OCI-LY7 (cell line): ENCODE measurements at regions not wholly inside any gene's neighbourhood (a gene's known extent, or its start where the extent isn't known, plus 50 kb on each side); places are given as distances from the start of the nearest gene placed in this dataset.

Experiments
- BruUV-seq: library from RNA; stranded (reverse); fragments of 400-500 nt; replicated peaks from 2 replicates; lab custom pipeline; 2021; lab: Mats Ljungman, UMichigan
- CTCF ChIA-PET: fragments of 300-600 bp; sonication (Branson Sonifier 250); formaldehyde crosslinking; loops from one replicate; lab custom pipeline; 2022; ENCODE audit warnings: antibody characterized with exemption; ENCODE audit not compliant: unreplicated experiment; lab: Charles Lee
- POLR2A ChIA-PET: fragments of 300-600 bp; sonication (Branson Sonifier 250); formaldehyde crosslinking; loops from one replicate; lab custom pipeline; 2022; ENCODE audit warnings: antibody characterized with exemption; lab: Charles Lee
- DNase-seq: peaks from one replicate; pipeline ENCODE4 v3.0.0-alpha.2; 2015; ENCODE audit warnings: low spot score
- H2AFZ ChIP-seq: fragments of 200-600 bp; sonication (generic), shearing (Covaris generic); 2 replicates; pipeline ENCODE4 v1.6.1; 2014; ENCODE audit warnings: mild to moderate bottlenecking, antibody characterized with exemption, low read length, moderate library complexity
- H3K27ac ChIP-seq: fragments of 200-600 bp; sonication (generic); 2 replicates; pipeline ENCODE4 v1.5.1; 2014; ENCODE audit warnings: mixed run types, low read depth, mild to moderate bottlenecking, moderate library complexity, low read length, inconsistent platforms; ENCODE audit not compliant: poor library complexity, severe bottlenecking
- H3K36me3 ChIP-seq: fragments of 200-600 bp; sonication (generic); 2 replicates; pipeline ENCODE4 v1.6.1; 2014; ENCODE audit warnings: mild to moderate bottlenecking, antibody characterized with exemption, low read length, moderate library complexity, mixed read lengths; ENCODE audit not compliant: insufficient read depth
- H3K4me1 ChIP-seq: fragments of 200-600 bp; sonication (generic); 2 replicates; pipeline ENCODE4 v1.5.1; 2014; ENCODE audit warnings: mild to moderate bottlenecking, low read length; ENCODE audit not compliant: insufficient read depth, poor library complexity, severe bottlenecking
- H3K4me2 ChIP-seq: fragments of 200-600 bp; sonication (generic); 2 replicates; pipeline ENCODE4 v1.6.1; 2014; ENCODE audit warnings: mild to moderate bottlenecking, low read length
- H3K4me3 ChIP-seq: fragments of 200-600 bp; sonication (generic); 2 replicates; pipeline ENCODE4 v1.5.1; 2014; ENCODE audit warnings: mild to moderate bottlenecking, low read depth, low read length; ENCODE audit not compliant: poor library complexity, severe bottlenecking
- H3K79me2 ChIP-seq: fragments of 200-600 bp; sonication (generic); 2 replicates; pipeline ENCODE4 v1.6.1; 2016; ENCODE audit warnings: low read depth, mild to moderate bottlenecking, low read length, moderate library complexity, mixed read lengths; ENCODE audit not compliant: insufficient read depth
- H3K9me2 ChIP-seq: fragments of 200-600 bp; sonication (generic); 2 replicates; pipeline ENCODE4 v1.6.1; 2016; ENCODE audit warnings: mild to moderate bottlenecking, low read length, mixed read lengths; ENCODE audit not compliant: insufficient read depth
- H3K9me3 ChIP-seq: fragments of 200-600 bp; sonication (generic); 2 replicates; pipeline ENCODE4 v1.6.1; 2014; ENCODE audit warnings: mild to moderate bottlenecking, mixed run types, low read length, mixed read lengths
- H4K20me1 ChIP-seq: fragments of 200-600 bp; sonication (generic); 2 replicates; pipeline ENCODE4 v1.6.1; 2014; ENCODE audit warnings: mild to moderate bottlenecking, antibody characterized with exemption, low read length, moderate library complexity, mixed read lengths; ENCODE audit not compliant: insufficient read depth
- CTCF ChIP-seq: fragments of 200-600 bp; sonication (generic); conservative IDR thresholded peaks from 2 replicates; pipeline ENCODE4 v1.5.1; 2014; ENCODE audit warnings: mild to moderate bottlenecking, antibody characterized with exemption, low read length, moderate library complexity, mixed read lengths
- EZH2phosphoT487 ChIP-seq: fragments of 200-600 bp; sonication (generic); IDR thresholded peaks from 2 replicates; pipeline ENCODE4 v1.6.1; 2018; ENCODE audit warnings: low read depth, borderline replicate concordance, mild to moderate bottlenecking, mixed run types, antibody characterized with exemption, low read length, moderate library complexity, mixed read lengths
- intact Hi-C: fragments of 100-400 bp; cut with micrococcal nuclease; formaldehyde crosslinking; loops from one replicate; pipeline ENCODE4 v1.10.0; 2022; ENCODE audit not compliant: unreplicated experiment

GRCh38 chr18:11419338-11419737 lies 190.1 kb upstream of the SLC35G4 start:
- Histone ChIP-seq H3K27ac (no peak overlapping the region), H3K36me3 (no peaks in the 10 kb centered on the region), H3K4me2 (no peak overlapping the region), H4K20me1 (no peaks in the 10 kb centered on the region), H2AFZ (no peak overlapping the region), H3K9me2 (no peaks in the 10 kb centered on the region), H3K4me3 (no peak overlapping the region), H3K79me2 (no peaks in the 10 kb centered on the region), H3K9me3 (no peaks in the 10 kb centered on the region), H3K4me1 (no peaks in the 10 kb centered on the region)
- TF ChIP-seq CTCF (no peak), EZH2phosphoT487 (no peak)
- intact Hi-C loops = no loop called here
- no peak for DNase-seq
- ChIA-PET CTCF (no interaction called here), POLR2A (no interaction called here)
- no TSS peak for BruUV-seq

GRCh38 chr18:11412811-11413210 lies 196.6 kb upstream of the SLC35G4 start:
- Histone ChIP-seq H3K9me2 (no peaks in the 10 kb centered on the region), H3K27ac (no peak overlapping the region), H3K36me3 (no peaks in the 10 kb centered on the region), H3K4me1 (no peaks in the 10 kb centered on the region), H3K79me2 (no peaks in the 10 kb centered on the region), H3K9me3 (no peaks in the 10 kb centered on the region), H4K20me1 (no peaks in the 10 kb centered on the region), H3K4me3 (no peak overlapping the region), H2AFZ (no peak overlapping the region), H3K4me2 (no peak overlapping the region)
- intact Hi-C loops = no loop called here
- DNase-seq = no peak
- no TSS peak for BruUV-seq
- TF ChIP-seq EZH2phosphoT487 (no peak), CTCF (no peak)
- POLR2A ChIA-PET = interaction anchor here (0.7 kb wide), 3 partner anchors 63 to 247 kb away, joined by 3 read pairs; no protein-coding TSS in a partner anchor
- CTCF ChIA-PET = interaction anchor here (1.0 kb wide), 1 partner anchor 100 kb away, joined by 3 read pairs; no protein-coding TSS in a partner anchor

GRCh38 chr18:11411048-11411447 lies 198.3 kb upstream of the SLC35G4 start:
- ChIA-PET CTCF (no interaction called here), POLR2A (interaction anchor here (1.1 kb wide), 1 partner anchor 11 kb away, joined by 4 read pairs; no protein-coding TSS in a partner anchor)
- intact Hi-C loops = no loop called here
- Histone ChIP-seq H3K4me3 (no peak overlapping the region), H3K4me1 (no peaks in the 10 kb centered on the region), H3K79me2 (no peaks in the 10 kb centered on the region), H4K20me1 (no peaks in the 10 kb centered on the region), H3K36me3 (no peaks in the 10 kb centered on the region), H3K9me3 (no peaks in the 10 kb centered on the region), H2AFZ (no peak overlapping the region), H3K4me2 (no peak overlapping the region), H3K9me2 (no peaks in the 10 kb centered on the region), H3K27ac (no peak overlapping the region)
- BruUV-seq = no TSS peak
- DNase-seq = no peak
- no peak for TF ChIP-seq CTCF
- no peak for TF ChIP-seq EZH2phosphoT487
